Skin epidermis (tissue), 12 donors: ENCODE measurements at regions not wholly inside any gene's neighbourhood (a gene's known extent, or its start where the extent isn't known, plus 50 kb on each side); places are given as distances from the start of the nearest gene placed in this dataset.

Experiments
- H3K27ac ChIP-seq, 21 experiments: fragments of 200-600 bp; sonication (generic) in 11 of 21; one replicate each; pipeline ENCODE4 v1.5.0; 2020; ENCODE audit warnings: mild to moderate bottlenecking in 3 of 21, inconsistent platforms in 2 of 21, moderate library complexity in 2 of 21
- H3K4me3 ChIP-seq, 7 experiments: fragments of 200-600 bp; sonication (generic) in 2 of 7; one replicate each; pipeline ENCODE4 v1.5.0; 2020; ENCODE audit warnings: inconsistent platforms in 2 of 7, mild to moderate bottlenecking in 2 of 7, moderate library complexity in 1 of 7

- Histone ChIP-seq H3K4me3 (no peak overlapping the region), H3K27ac (no peak overlapping the region)
Measured at GRCh38 chr12:89895591-89895990, 187.0 kb upstream of the ATP2B1 start.

- H3K27ac ChIP-seq: no peak overlapping the region
- H3K4me3 ChIP-seq: no peak overlapping the region
Measured at GRCh38 chr12:89895101-89895500, 186.5 kb upstream of the ATP2B1 start.

GRCh38 chr12:89893972-89894706 lies 185.5 kb upstream of the ATP2B1 start:
- Histone ChIP-seq H3K27ac (no peak overlapping the region), H3K4me3 (no peak overlapping the region)

GRCh38 chr12:89892436-89892835 lies 183.8 kb upstream of the ATP2B1 start:
- no peak overlapping the region for H3K4me3 ChIP-seq
- H3K27ac ChIP-seq: no peak overlapping the region

- Histone ChIP-seq H3K4me3 (no peak overlapping the region), H3K27ac (no peak overlapping the region)
Measured at GRCh38 chr12:89891933-89892332, 183.3 kb upstream of the ATP2B1 start.

GRCh38 chr12:89890161-89890560 lies 181.5 kb upstream of the ATP2B1 start:
- H3K27ac ChIP-seq: no peak overlapping the region
- H3K4me3 ChIP-seq: no peak overlapping the region

GRCh38 chr12:89889062-89889461 lies 180.4 kb upstream of the ATP2B1 start:
- Histone ChIP-seq H3K27ac (no peak overlapping the region), H3K4me3 (no peak overlapping the region)

- Histone ChIP-seq H3K27ac (no peak overlapping the region), H3K4me3 (no peak overlapping the region)
Measured at GRCh38 chr12:89884952-89885351, 176.3 kb upstream of the ATP2B1 start.

GRCh38 chr12:89884416-89884898 lies 175.8 kb upstream of the ATP2B1 start:
- Histone ChIP-seq H3K27ac (no peak overlapping the region), H3K4me3 (no peak overlapping the region)

GRCh38 chr12:89883630-89884389 lies 175.2 kb upstream of the ATP2B1 start:
- Histone ChIP-seq H3K27ac (no peak overlapping the region), H3K4me3 (no peak overlapping the region)

GRCh38 chr12:89882792-89883191 lies 174.2 kb upstream of the ATP2B1 start:
- Histone ChIP-seq H3K4me3 (no peak overlapping the region), H3K27ac (peak overlapping the region in 2 of 21 experiments; percentile 12 to 79)

- peak overlapping the region in 8 of 21 experiments; percentile 32 to 86 (median 72) for H3K27ac ChIP-seq
Measured at GRCh38 chr12:89882050-89882449, 173.4 kb upstream of the ATP2B1 start.

GRCh38 chr12:89880690-89881350 lies 172.2 kb upstream of the ATP2B1 start:
- Histone ChIP-seq H3K4me3 (no peak overlapping the region), H3K27ac (peak overlapping the region in 11 of 21 experiments; percentile 1 to 86 (median 63))

More at GRCh38 chr12:89882050-89882449, 173.4 kb upstream of the ATP2B1 start:
- no peak overlapping the region for H3K4me3 ChIP-seq

- H3K4me3 ChIP-seq: no peak overlapping the region
- peak overlapping the region in 1 of 21 experiments; percentile 79 for H3K27ac ChIP-seq
Measured at GRCh38 chr12:89879766-89880165, 171.1 kb upstream of the ATP2B1 start.

- Histone ChIP-seq H3K27ac (peak overlapping the region in 3 of 21 experiments; percentile 0 to 79 (median 3)), H3K4me3 (no peak overlapping the region)
Measured at GRCh38 chr12:89878950-89879349, 170.3 kb upstream of the ATP2B1 start.

- Histone ChIP-seq H3K27ac (peak overlapping the region in 1 of 21 experiments; percentile 79), H3K4me3 (no peak overlapping the region)
Measured at GRCh38 chr12:89878327-89878726, 169.7 kb upstream of the ATP2B1 start.

- H3K27ac ChIP-seq: no peak overlapping the region
- H3K4me3 ChIP-seq: no peak overlapping the region
Measured at GRCh38 chr12:89877671-89878070, 169.0 kb upstream of the ATP2B1 start.

- Histone ChIP-seq H3K4me3 (no peak overlapping the region), H3K27ac (no peak overlapping the region)
Measured at GRCh38 chr12:89877136-89877535, 168.5 kb upstream of the ATP2B1 start.

GRCh38 chr12:89875809-89876208 lies 167.2 kb upstream of the ATP2B1 start:
- no peak overlapping the region for H3K4me3 ChIP-seq
- H3K27ac ChIP-seq: no peak overlapping the region

GRCh38 chr12:89875225-89875624 lies 166.6 kb upstream of the ATP2B1 start:
- Histone ChIP-seq H3K27ac (no peak overlapping the region), H3K4me3 (no peak overlapping the region)
